Smooth muscle cell (in vitro differentiated cells): ENCODE measurements at regions not wholly inside any gene's neighbourhood (a gene's known extent, or its start where the extent isn't known, plus 50 kb on each side); places are given as distances from the start of the nearest gene placed in this dataset.

ENCODE experiments used
- DNase-seq: peaks from one replicate; lab custom pipeline; 2025; ENCODE audit not compliant: unreplicated experiment; lab: John Stamatoyannopoulos, UW
- H2AFZ ChIP-seq: fragments of 200-600 bp; sonication (generic); 2 replicates; pipeline ENCODE4 v1.6.0; 2016; ENCODE audit warnings: antibody characterized with exemption, low read depth, mild to moderate bottlenecking
- H3F3A ChIP-seq: fragments of 200-600 bp; sonication (generic); 2 replicates; pipeline ENCODE4 v1.6.0; 2017; ENCODE audit warnings: antibody characterized with exemption, low read depth
- H3K27ac ChIP-seq: fragments of 200-600 bp; sonication (generic); 2 replicates; pipeline ENCODE4 v1.5.1; 2016; ENCODE audit warnings: low read depth, mild to moderate bottlenecking
- H3K27me3 ChIP-seq: fragments of 200-600 bp; sonication (generic); 2 replicates; pipeline ENCODE4 v1.6.1; 2016; ENCODE audit warnings: low read depth, mild to moderate bottlenecking
- H3K36me3 ChIP-seq: fragments of 200-600 bp; sonication (generic); 2 replicates; pipeline ENCODE4 v1.5.1; 2016; ENCODE audit warnings: low read depth
- H3K4me1 ChIP-seq: fragments of 200-600 bp; sonication (generic); 2 replicates; pipeline ENCODE4 v1.5.1; 2016; ENCODE audit warnings: low read depth
- H3K4me2 ChIP-seq: fragments of 200-600 bp; sonication (generic); 2 replicates; pipeline ENCODE4 v1.6.0; 2016; ENCODE audit warnings: mild to moderate bottlenecking
- H3K4me3 ChIP-seq: fragments of 200-600 bp; sonication (generic); 2 replicates; pipeline ENCODE4 v1.5.1; 2016; ENCODE audit warnings: mild to moderate bottlenecking
- H3K79me2 ChIP-seq: fragments of 200-600 bp; sonication (generic); 2 replicates; pipeline ENCODE4 v1.6.0; 2016; ENCODE audit warnings: low read depth, mild to moderate bottlenecking
- H3K9ac ChIP-seq: fragments of 200-600 bp; sonication (generic); 2 replicates; pipeline ENCODE4 v1.6.0; 2016; ENCODE audit warnings: low read depth
- H3K9me3 ChIP-seq: fragments of 200-600 bp; sonication (generic); replicated peaks from 2 replicates; pipeline ENCODE4 v1.5.1; 2016; ENCODE audit warnings: low read depth
- H4K20me1 ChIP-seq: fragments of 200-600 bp; sonication (generic); 2 replicates; pipeline ENCODE4 v1.6.0; 2016; ENCODE audit warnings: low read depth
- CTCF ChIP-seq: fragments of 200-600 bp; sonication (generic); IDR thresholded peaks from 2 replicates; pipeline ENCODE4 v1.5.1; 2017; ENCODE audit warnings: borderline replicate concordance, mild to moderate bottlenecking, antibody characterized with exemption; ENCODE audit not compliant: insufficient read depth, poor library complexity, severe bottlenecking
- WGBS: methylation state at CpG from one replicate; pipeline ENCODE4 v1.1.7; 2016; ENCODE audit warnings: low lambda C conversion rate; 5-methylcytosine and 5-hydroxymethylcytosine counted together

DNA sequence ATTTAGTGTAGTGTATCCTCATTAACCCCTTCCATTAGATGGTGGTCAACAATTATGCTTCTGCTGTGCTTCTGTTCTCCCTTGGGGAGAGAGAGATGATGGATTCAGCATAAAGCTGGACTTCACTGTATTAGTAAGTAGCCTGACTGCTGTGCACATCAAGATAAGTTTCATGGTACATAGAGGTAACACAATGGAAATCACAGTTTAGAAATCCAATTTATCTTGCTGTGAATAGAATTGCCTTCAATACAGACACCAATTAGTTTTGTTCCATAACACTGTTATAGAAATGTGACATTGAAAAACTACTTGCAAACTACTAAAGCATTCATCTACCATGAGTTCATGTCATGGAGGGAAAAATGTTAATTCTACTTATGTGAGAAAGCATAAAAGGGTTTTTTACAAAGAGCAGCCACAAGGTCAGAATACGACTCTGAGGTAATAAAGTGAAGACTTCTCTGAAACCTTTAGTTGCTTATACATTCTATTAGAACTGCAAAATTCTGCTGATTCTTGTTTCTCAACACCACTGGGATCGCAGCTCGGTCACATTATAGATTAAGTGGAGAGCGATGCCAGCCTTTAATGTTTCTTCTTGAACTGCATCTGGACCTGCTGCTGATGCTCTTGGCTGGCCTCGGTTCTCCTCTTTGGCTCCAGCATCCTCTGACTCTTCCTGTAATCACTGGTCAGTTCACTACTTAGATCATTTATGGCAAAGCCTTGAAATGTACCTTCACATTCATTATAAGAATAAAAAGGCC is 190.8 kb downstream of the ATP23 start:
- no peak overlapping the region for H3K4me3 ChIP-seq
- H3K4me2 ChIP-seq: no peak overlapping the region
- peaks cover 3% of the 10 kb centered on the region for H3K27me3 ChIP-seq
- H3K9me3 ChIP-seq: no peaks in the 10 kb centered on the region
- no peaks in the 10 kb centered on the region for H4K20me1 ChIP-seq
- H3F3A ChIP-seq: no peaks in the 10 kb centered on the region
- H3K79me2 ChIP-seq: no peaks in the 10 kb centered on the region
- H3K36me3 ChIP-seq: no peaks in the 10 kb centered on the region
- no peak for TF ChIP-seq CTCF
- H3K9ac ChIP-seq: no peak overlapping the region
- no peak overlapping the region for H2AFZ ChIP-seq
- DNase-seq: no peak
- no peak overlapping the region for H3K27ac ChIP-seq
- WGBS: 92% methylated on average over 5 of the region's 5 CpGs
- no peaks in the 10 kb centered on the region for H3K4me1 ChIP-seq

- Histone ChIP-seq H3K27me3 (no peaks in the 10 kb centered on the region), H3K79me2 (no peaks in the 10 kb centered on the region), H3F3A (no peaks in the 10 kb centered on the region), H3K9me3 (no peaks in the 10 kb centered on the region), H4K20me1 (no peaks in the 10 kb centered on the region), H3K4me2 (no peak overlapping the region), H3K27ac (no peak overlapping the region), H3K4me3 (no peak overlapping the region), H2AFZ (no peak overlapping the region), H3K4me1 (no peaks in the 10 kb centered on the region), H3K9ac (no peak overlapping the region), H3K36me3 (no peaks in the 10 kb centered on the region)
- DNase-seq: no peak
- WGBS: 88% methylated on average over 2 of the region's 2 CpGs
- no peak for TF ChIP-seq CTCF
Observed at GRCh38 chr12:58138424-58138823, 197.1 kb downstream of the ATP23 start.

- TF ChIP-seq CTCF: no peak
- Histone ChIP-seq H3K36me3 (no peaks in the 10 kb centered on the region), H3K27me3 (no peaks in the 10 kb centered on the region), H2AFZ (no peak overlapping the region), H3K9me3 (no peaks in the 10 kb centered on the region), H3K4me3 (no peak overlapping the region), H3F3A (no peaks in the 10 kb centered on the region), H4K20me1 (no peaks in the 10 kb centered on the region), H3K79me2 (no peaks in the 10 kb centered on the region), H3K4me1 (no peaks in the 10 kb centered on the region), H3K4me2 (no peak overlapping the region), H3K9ac (no peak overlapping the region), H3K27ac (no peak overlapping the region)
- 19% methylated on average over 1 of the region's 1 CpG for WGBS
- no peak for DNase-seq
Observed at GRCh38 chr12:58139894-58140293, 198.5 kb downstream of the ATP23 start.

DNA sequence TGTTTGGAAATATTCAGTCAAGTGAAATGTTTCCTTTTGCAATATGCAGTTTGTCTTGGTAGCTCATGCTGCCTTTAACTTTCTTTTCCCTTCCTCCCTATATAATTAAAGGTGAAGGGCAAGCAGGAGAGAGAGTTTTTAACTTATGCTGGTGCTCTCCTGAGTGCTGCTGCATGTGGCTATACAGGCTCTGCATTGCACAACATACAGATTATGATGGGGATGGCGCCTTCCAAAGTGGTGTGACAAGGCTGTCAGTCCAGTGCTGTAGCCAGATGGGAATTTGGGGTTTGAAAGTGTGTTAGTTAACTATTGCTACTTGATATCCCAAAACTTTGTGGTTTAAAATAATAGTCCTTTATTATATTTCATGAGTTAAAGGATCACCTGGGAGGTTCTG is 199.0 kb downstream of the ATP23 start:
- no peak overlapping the region for H3K4me2 ChIP-seq
- 89% methylated on average over 1 of the region's 1 CpG for WGBS
- H3F3A ChIP-seq: no peaks in the 10 kb centered on the region
- no peak overlapping the region for H3K4me3 ChIP-seq
- no peaks in the 10 kb centered on the region for H3K36me3 ChIP-seq
- H3K27me3 ChIP-seq: no peaks in the 10 kb centered on the region
- no peak for DNase-seq
- H3K9ac ChIP-seq: no peak overlapping the region
- H3K9me3 ChIP-seq: no peaks in the 10 kb centered on the region
- no peaks in the 10 kb centered on the region for H3K79me2 ChIP-seq
- no peaks in the 10 kb centered on the region for H4K20me1 ChIP-seq
- no peak overlapping the region for H3K27ac ChIP-seq
- no peak overlapping the region for H2AFZ ChIP-seq
- no peak for TF ChIP-seq CTCF
- H3K4me1 ChIP-seq: no peaks in the 10 kb centered on the region
